A172 (cell line): ENCODE measurements at regions not wholly inside any gene's neighbourhood (a gene's known extent, or its start where the extent isn't known, plus 50 kb on each side); places are given as distances from the start of the nearest gene placed in this dataset.
A peak's percentile ranks its signal among the peaks of the same experiment; 100 is the strongest.
"Not testable (repeated sequence)": the region's sequence is repeated elsewhere in the genome, so short reads cannot be mapped to it uniquely, and the experiment has no call there.

Source experiments
- DNase-seq: peaks from one replicate; pipeline ENCODE4 v3.0.0-alpha.2; 2015; ENCODE audit warnings: low spot score

GRCh38 chr1:145553795-145554194, 54.0 kb upstream of the GPR89A start:
- DNase-seq, result not testable (repeated sequence)

GRCh38 chr1:145545055-145545454, 62.7 kb upstream of the GPR89A start:
- DNase-seq, result no peak

- peak; percentile 14 for DNase-seq
Measured at GRCh38 chr1:145541685-145542084, 66.1 kb upstream of the GPR89A start.

GRCh38 chr1:145541246-145541645, 66.5 kb upstream of the GPR89A start:
- DNase-seq, result peak; percentile 60

- DNase-seq, result not testable (repeated sequence)
Measured at GRCh38 chr1:145538118-145538882, 69.5 kb upstream of the GPR89A start.

- DNase-seq, result not testable (repeated sequence)
Measured at GRCh38 chr1:145537003-145537402, 70.8 kb upstream of the GPR89A start.

- DNase-seq, result peak; percentile 66
Measured at GRCh38 chr1:145535461-145535860, 72.3 kb upstream of the GPR89A start.

GRCh38 chr1:145528068-145528564, 79.7 kb upstream of the GPR89A start:
- DNase-seq, result not testable (repeated sequence)

- not testable (repeated sequence) for DNase-seq
Measured at GRCh38 chr1:145520159-145520558, 87.6 kb upstream of the GPR89A start.

GRCh38 chr1:145519302-145519701, 88.5 kb upstream of the GPR89A start:
- DNase-seq, result not testable (repeated sequence)

GRCh38 chr1:145513017-145513416, 87.6 kb upstream of the NBPF20 start:
- DNase-seq, result not testable (repeated sequence)

- not testable (repeated sequence) for DNase-seq
Measured at GRCh38 chr1:145508053-145508452, 82.7 kb upstream of the NBPF20 start.

GRCh38 chr1:145505663-145506647, 80.6 kb upstream of the NBPF20 start:
- not testable (repeated sequence) for DNase-seq

GRCh38 chr1:145504834-145505413, 79.5 kb upstream of the NBPF20 start:
- not testable (repeated sequence) for DNase-seq

GRCh38 chr1:145504310-145504709, 78.9 kb upstream of the NBPF20 start:
- DNase-seq, result not testable (repeated sequence)

- not testable (repeated sequence) for DNase-seq
Measured at GRCh38 chr1:145500251-145500650, 74.8 kb upstream of the NBPF20 start.

- not testable (repeated sequence) for DNase-seq
Measured at GRCh38 chr1:145495077-145495871, 69.9 kb upstream of the NBPF20 start.

- not testable (repeated sequence) for DNase-seq
Measured at GRCh38 chr1:145488193-145488933, 63.0 kb upstream of the NBPF20 start.

GRCh38 chr1:145487156-145487555, 61.8 kb upstream of the NBPF20 start:
- DNase-seq, result not testable (repeated sequence)

- not testable (repeated sequence) for DNase-seq
Measured at GRCh38 chr1:145484257-145484656, 58.9 kb upstream of the NBPF20 start.
